ENCODE measurements at regions not wholly inside any gene's neighbourhood (a gene's known extent, or its start where the extent isn't known, plus 50 kb on each side); places are given as distances from the start of the nearest gene placed in this dataset.

DNA sequence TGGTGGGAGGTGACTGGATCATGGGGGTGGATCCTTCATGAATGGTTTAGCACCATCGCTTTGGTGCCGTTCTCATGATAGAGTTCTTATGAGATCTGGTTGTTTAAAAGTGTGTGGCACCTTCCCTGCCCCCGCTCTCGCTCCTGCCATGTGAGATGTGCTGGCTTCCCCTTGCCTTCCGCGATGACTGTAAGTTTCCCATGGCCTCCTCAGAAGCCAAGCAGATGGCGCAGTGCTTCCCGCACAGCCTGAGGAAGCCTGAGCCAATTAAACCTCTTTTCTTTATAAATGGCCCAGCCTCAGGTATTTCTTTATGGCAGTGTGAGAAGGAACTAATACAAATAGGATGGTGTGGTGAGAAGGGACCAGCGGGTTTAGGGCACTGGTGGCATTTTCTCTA, 243.3 kb upstream of the CELF2 start:
- 89 to 91% methylated on average over 9 of the region's 9 CpGs for WGBS, 2 donors
- FAIRE-seq = no peak
- Histone ChIP-seq H3K4me3 (no peak overlapping the region), H3K9me3 (no peaks in the 10 kb centered on the region), H3K36me3 (no peaks in the 10 kb centered on the region), H3K4me1 (no peaks in the 10 kb centered on the region), H3K27me3 (no peaks in the 10 kb centered on the region), H3K27ac (no peak overlapping the region)
- ATAC-seq = no peak
- intact Hi-C loops (cut with DNase I) = no loop called here
- TF ChIP-seq, protein P1, sequence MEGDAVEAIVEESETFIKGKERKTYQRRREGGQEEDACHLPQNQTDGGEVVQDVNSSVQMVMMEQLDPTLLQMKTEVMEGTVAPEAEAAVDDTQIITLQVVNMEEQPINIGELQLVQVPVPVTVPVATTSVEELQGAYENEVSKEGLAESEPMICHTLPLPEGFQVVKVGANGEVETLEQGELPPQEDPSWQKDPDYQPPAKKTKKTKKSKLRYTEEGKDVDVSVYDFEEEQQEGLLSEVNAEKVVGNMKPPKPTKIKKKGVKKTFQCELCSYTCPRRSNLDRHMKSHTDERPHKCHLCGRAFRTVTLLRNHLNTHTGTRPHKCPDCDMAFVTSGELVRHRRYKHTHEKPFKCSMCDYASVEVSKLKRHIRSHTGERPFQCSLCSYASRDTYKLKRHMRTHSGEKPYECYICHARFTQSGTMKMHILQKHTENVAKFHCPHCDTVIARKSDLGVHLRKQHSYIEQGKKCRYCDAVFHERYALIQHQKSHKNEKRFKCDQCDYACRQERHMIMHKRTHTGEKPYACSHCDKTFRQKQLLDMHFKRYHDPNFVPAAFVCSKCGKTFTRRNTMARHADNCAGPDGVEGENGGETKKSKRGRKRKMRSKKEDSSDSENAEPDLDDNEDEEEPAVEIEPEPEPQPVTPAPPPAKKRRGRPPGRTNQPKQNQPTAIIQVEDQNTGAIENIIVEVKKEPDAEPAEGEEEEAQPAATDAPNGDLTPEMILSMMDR (IDR thresholded peaks at IDR 0.05) = no peak
- DNase-seq = no peak

DNA sequence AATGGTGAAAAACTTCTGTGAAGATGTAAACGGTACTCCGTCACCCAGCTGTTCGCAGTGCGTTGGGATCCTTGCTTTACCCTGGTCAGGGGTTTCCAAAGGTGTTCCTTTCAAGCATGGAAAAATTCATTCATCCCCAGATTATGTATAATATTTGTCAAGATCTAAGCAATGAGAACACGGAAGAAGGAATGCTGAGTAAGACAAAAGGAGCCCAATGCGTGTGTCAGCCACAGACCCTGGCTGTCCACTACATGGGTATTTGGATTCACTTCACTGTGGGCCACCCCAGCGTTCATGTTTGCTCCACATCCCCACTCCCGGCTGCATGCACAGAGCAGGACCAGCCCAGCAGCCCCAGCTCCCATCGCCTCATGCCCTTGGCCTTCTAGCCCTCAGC, 241.3 kb upstream of the CELF2 start:
- TF ChIP-seq, protein P1 (IDR thresholded peaks at IDR 0.05) = no peak
- H3K4me1 ChIP-seq = no peaks in the 10 kb centered on the region
- no peaks in the 10 kb centered on the region for H3K9me3 ChIP-seq
- no peaks in the 10 kb centered on the region for H3K27me3 ChIP-seq
- DNase-seq (no peak), ATAC-seq (no peak), FAIRE-seq (no peak)
- intact Hi-C loops (cut with DNase I) = no loop called here
- no peaks in the 10 kb centered on the region for H3K36me3 ChIP-seq
- 70 to 85% methylated on average over 9 of the region's 9 CpGs for WGBS, 2 donors
- H3K27ac ChIP-seq = no peak overlapping the region
- H3K4me3 ChIP-seq = no peak overlapping the region

DNA sequence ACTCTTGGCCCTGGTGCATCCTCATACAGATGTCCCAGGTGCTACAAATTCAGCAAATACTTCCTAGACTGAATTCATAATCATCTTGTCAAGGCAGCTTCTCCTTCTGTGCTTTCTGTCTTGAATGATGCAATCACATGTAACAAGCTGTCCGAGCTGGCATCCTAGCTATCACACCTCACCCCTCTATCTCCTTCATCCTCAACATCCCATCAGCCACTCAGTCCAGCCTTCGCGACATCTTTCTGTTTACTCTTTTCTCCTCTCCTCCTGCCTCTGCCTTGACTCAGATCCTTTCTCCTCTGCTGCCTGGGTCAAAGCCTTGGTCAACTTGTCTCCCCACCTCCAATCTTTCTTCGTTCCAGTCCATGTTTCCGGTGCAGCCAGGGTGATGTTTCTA, 240.4 kb upstream of the CELF2 start:
- FAIRE-seq (no peak), ATAC-seq (no peak), DNase-seq (no peak)
- 71 to 79% methylated on average over 5 of the region's 5 CpGs for WGBS, 2 donors
- Histone ChIP-seq H3K36me3 (no peaks in the 10 kb centered on the region), H3K4me1 (no peaks in the 10 kb centered on the region), H3K27ac (no peak overlapping the region), H3K9me3 (no peaks in the 10 kb centered on the region), H3K4me3 (no peak overlapping the region), H3K27me3 (no peaks in the 10 kb centered on the region)
- TF ChIP-seq, protein P1 (IDR thresholded peaks at IDR 0.05) = no peak
- intact Hi-C loops (cut with DNase I) = no loop called here

DNA sequence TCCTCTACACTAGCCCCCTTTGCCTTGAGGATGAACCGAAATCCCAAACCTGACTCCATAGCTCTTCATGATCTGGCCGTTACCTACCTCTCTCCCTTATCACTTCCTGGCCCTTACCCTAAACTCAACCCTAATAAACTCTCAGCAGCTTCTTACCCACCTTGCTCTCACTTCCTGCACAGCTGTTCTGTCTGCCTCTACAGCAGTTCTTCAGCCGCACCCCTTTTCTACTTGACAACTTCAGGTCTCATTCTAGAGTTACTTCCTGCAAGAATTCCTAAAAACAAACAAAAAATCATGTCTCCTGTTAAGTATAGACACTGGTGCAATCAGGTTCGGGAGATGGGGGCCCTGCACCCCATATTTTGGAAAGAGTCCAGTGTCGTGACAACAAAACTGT, 239.9 kb upstream of the CELF2 start:
- ATAC-seq (no peak), DNase-seq (no peak), FAIRE-seq (no peak)
- no peaks in the 10 kb centered on the region for H3K9me3 ChIP-seq
- TF ChIP-seq, protein P1 (IDR thresholded peaks at IDR 0.05) = no peak
- 64 to 67% methylated on average over 5 of the region's 5 CpGs for WGBS, 2 donors
- no peak overlapping the region for H3K27ac ChIP-seq
- no peaks in the 10 kb centered on the region for H3K27me3 ChIP-seq
- no peak overlapping the region for H3K4me3 ChIP-seq
- H3K36me3 ChIP-seq = no peaks in the 10 kb centered on the region
- H3K4me1 ChIP-seq = no peaks in the 10 kb centered on the region
- intact Hi-C loops (cut with DNase I) = no loop called here

DNA sequence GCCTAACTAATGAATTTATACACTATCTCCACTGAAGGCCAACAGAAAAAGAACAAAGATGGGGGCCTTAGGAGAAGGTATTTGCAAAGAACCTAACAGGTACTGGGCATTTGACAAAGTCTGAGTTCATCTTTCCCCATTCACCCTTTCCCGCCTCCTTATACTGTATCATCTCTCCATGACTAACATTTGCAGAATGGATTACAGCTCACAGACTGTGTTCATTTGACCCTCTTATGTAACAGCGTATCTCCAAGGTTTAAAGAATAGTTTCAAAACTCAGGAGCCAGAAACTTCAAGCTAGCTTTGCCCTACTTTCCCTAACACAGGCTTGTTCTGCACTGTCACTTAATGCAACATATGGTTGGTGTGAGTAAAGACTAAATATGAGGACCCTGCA, 238.7 kb upstream of the CELF2 start:
- Histone ChIP-seq H3K4me1 (no peaks in the 10 kb centered on the region), H3K27ac (no peak overlapping the region), H3K36me3 (no peaks in the 10 kb centered on the region), H3K9me3 (no peaks in the 10 kb centered on the region), H3K4me3 (no peak overlapping the region), H3K27me3 (no peaks in the 10 kb centered on the region)
- intact Hi-C loops (cut with DNase I) = no loop called here
- 82 to 92% methylated on average over 2 of the region's 2 CpGs for WGBS, 2 donors
- TF ChIP-seq, protein P1 (IDR thresholded peaks at IDR 0.05) = no peak
- ATAC-seq (no peak), DNase-seq (no peak), FAIRE-seq (no peak)
